GM23338 (cell line): ENCODE measurements at regions not wholly inside any gene's neighbourhood (a gene's known extent, or its start where the extent isn't known, plus 50 kb on each side); places are given as distances from the start of the nearest gene placed in this dataset.
"Not testable (repeated sequence)": the region's sequence is repeated elsewhere in the genome, so short reads cannot be mapped to it uniquely, and the experiment has no call there.

Source experiments
- ATAC-seq: fragments of 200-7000 bp; cut with Tn5 transposase; 3 replicates; pipeline ENCODE4 v1.9.1; 2020
- DNase-seq: peaks from one replicate; pipeline ENCODE4 v3.0.0-alpha.2; 2015; ENCODE audit warnings: low spot score
- H2AFZ ChIP-seq: fragments of 200-600 bp; sonication (generic); 2 replicates; pipeline ENCODE4 v1.8.0; 2016; ENCODE audit warnings: antibody characterized with exemption, mild to moderate bottlenecking, moderate library complexity
- H3F3A ChIP-seq: fragments of 200-600 bp; sonication (generic); replicated peaks from 2 replicates; pipeline ENCODE4 v1.8.0; 2017; ENCODE audit warnings: antibody characterized with exemption, mixed run types, low read depth
- H3K27ac ChIP-seq: fragments of 200-600 bp; sonication (generic); 2 replicates; pipeline ENCODE4 v1.6.1; 2016; ENCODE audit warnings: low read depth
- H3K27me3 ChIP-seq: fragments of 200-600 bp; sonication (generic); 2 replicates; pipeline ENCODE4 v1.8.0; 2016; ENCODE audit warnings: mild to moderate bottlenecking, mixed run types, moderate library complexity; ENCODE audit not compliant: insufficient read depth
- H3K36me3 ChIP-seq: fragments of 200-600 bp; sonication (generic); 2 replicates; pipeline ENCODE4 v1.8.0; 2016; ENCODE audit warnings: mild to moderate bottlenecking; ENCODE audit not compliant: insufficient read depth
- H3K4me1 ChIP-seq: fragments of 200-600 bp; sonication (generic); 2 replicates; pipeline ENCODE4 v1.8.0; 2016; ENCODE audit warnings: mild to moderate bottlenecking, moderate library complexity; ENCODE audit not compliant: insufficient read depth
- H3K4me2 ChIP-seq: fragments of 200-600 bp; sonication (generic); 2 replicates; pipeline ENCODE4 v1.7.1; 2017; ENCODE audit warnings: mixed run types
- H3K4me3 ChIP-seq: fragments of 200-600 bp; sonication (generic); 2 replicates; pipeline ENCODE4 v1.6.1; 2016; ENCODE audit warnings: mixed run types
- H3K79me2 ChIP-seq: fragments of 200-600 bp; sonication (generic); replicated peaks from 2 replicates; pipeline ENCODE4 v1.8.0; 2017; ENCODE audit warnings: mild to moderate bottlenecking; ENCODE audit not compliant: insufficient read depth
- H3K9me2 ChIP-seq: fragments of 200-600 bp; sonication (generic); 2 replicates; pipeline ENCODE4 v1.8.0; 2017; ENCODE audit not compliant: insufficient read depth
- H4K20me1 ChIP-seq: fragments of 200-600 bp; sonication (generic); replicated peaks from 2 replicates; pipeline ENCODE4 v1.8.0; 2017; ENCODE audit warnings: mild to moderate bottlenecking; ENCODE audit not compliant: insufficient read depth
- H3K27ac Mint-ChIP-seq: 2 replicates; pipeline ENCODE4 v1.8.0; 2020; ENCODE audit warnings: inconsistent platforms, mild to moderate bottlenecking, moderate library complexity, mixed read lengths
- H3K27me3 Mint-ChIP-seq: 3 replicates; pipeline ENCODE4 v1.8.0; 2022; ENCODE audit warnings: low read depth, mild to moderate bottlenecking, moderate library complexity, mixed read lengths, inconsistent platforms; ENCODE audit not compliant: insufficient read depth, poor library complexity
- H3K36me3 Mint-ChIP-seq: 3 replicates; pipeline ENCODE4 v1.8.0; 2021; ENCODE audit warnings: low read depth, mild to moderate bottlenecking, inconsistent platforms, moderate library complexity, mixed read lengths
- H3K4me1 Mint-ChIP-seq: 3 replicates; pipeline ENCODE4 v1.8.0; 2020; ENCODE audit warnings: mild to moderate bottlenecking, inconsistent platforms, mixed read lengths
- H3K4me3 Mint-ChIP-seq: 3 replicates; pipeline ENCODE4 v1.8.0; 2021; ENCODE audit warnings: moderate library complexity, mild to moderate bottlenecking, inconsistent platforms, mixed read lengths
- H3K9me3 Mint-ChIP-seq: 3 replicates; pipeline ENCODE4 v1.8.0; 2020; ENCODE audit warnings: moderate library complexity, mild to moderate bottlenecking, inconsistent platforms, mixed read lengths
- CREB1 ChIP-seq: fragments of 250-450 bp; sonication (Bioruptor Pico); IDR thresholded peaks from 2 replicates; pipeline ENCODE4 v1.5.0; 2020; ENCODE audit warnings: low read depth, mild to moderate bottlenecking, moderate library complexity
- EZH2 ChIP-seq: fragments of 200-600 bp; sonication (generic); IDR thresholded peaks from one replicate; pipeline ENCODE4 v1.8.0; 2017; ENCODE audit warnings: antibody characterized with exemption, mild to moderate bottlenecking, low read depth; ENCODE audit not compliant: unreplicated experiment
- NANOG ChIP-seq: IDR thresholded peaks from 2 replicates; pipeline ENCODE4 v1.6.1; 2016; ENCODE audit warnings: antibody characterized with exemption, borderline replicate concordance
- POLR2AphosphoS5 ChIP-seq: IDR thresholded peaks from 2 replicates; pipeline ENCODE4 v1.6.1; 2016; ENCODE audit warnings: antibody characterized with exemption, low read depth
- STAT1 ChIP-seq: IDR thresholded peaks from one replicate; pipeline ENCODE4 v1.6.1; 2016; ENCODE audit warnings: antibody characterized with exemption; ENCODE audit not compliant: unreplicated experiment
- ZNF114 ChIP-seq: fragments of 250-450 bp; sonication (Bioruptor Pico); IDR thresholded peaks from 2 replicates; pipeline ENCODE4 v1.5.0; 2020; ENCODE audit warnings: mild to moderate bottlenecking, moderate library complexity
- TF ChIP-seq, protein P1 (sequence below): fragments of 250-450 bp; sonication (Bioruptor Pico); IDR thresholded peaks from 2 replicates; pipeline ENCODE4 v1.5.0; 2020; ENCODE audit warnings: mild to moderate bottlenecking, moderate library complexity
- TF ChIP-seq, protein P2 (sequence below): IDR thresholded peaks from 2 replicates; pipeline ENCODE4 v1.6.1; 2016; ENCODE audit warnings: antibody characterized with exemption
- TF ChIP-seq, protein P3 (sequence below), 2 experiments: fragments of 200-600 bp in 1 of 2; sonication (generic) in 1 of 2; conservative IDR thresholded peaks; 2 replicates each; pipeline versions ENCODE4 v1.5.1 to v1.6.1; 2016 to 2017; ENCODE audit warnings: antibody characterized with exemption in 2 of 2, low read depth in 2 of 2, mild to moderate bottlenecking in 2 of 2, moderate library complexity in 1 of 2

DNA sequence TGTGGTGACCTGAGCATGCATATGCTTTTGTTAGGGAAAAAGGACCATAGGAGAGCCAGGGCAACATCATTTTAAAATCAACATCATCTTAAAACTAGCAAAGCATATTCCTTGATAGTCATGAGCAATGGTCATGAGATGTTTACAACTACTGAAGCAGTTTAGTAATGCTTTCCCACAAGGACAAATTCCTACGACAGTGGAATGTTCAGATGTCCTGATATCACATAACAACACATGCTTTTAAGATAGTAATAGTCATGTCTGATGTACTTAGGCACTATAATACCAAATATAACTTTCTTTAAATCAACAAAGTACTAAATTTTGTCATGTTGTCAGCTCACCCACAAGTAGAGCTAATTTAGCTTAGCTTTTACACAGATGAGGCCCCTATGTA lies 370.3 kb downstream of the HTR1B start (continued):
- TF ChIP-seq, protein P1, sequence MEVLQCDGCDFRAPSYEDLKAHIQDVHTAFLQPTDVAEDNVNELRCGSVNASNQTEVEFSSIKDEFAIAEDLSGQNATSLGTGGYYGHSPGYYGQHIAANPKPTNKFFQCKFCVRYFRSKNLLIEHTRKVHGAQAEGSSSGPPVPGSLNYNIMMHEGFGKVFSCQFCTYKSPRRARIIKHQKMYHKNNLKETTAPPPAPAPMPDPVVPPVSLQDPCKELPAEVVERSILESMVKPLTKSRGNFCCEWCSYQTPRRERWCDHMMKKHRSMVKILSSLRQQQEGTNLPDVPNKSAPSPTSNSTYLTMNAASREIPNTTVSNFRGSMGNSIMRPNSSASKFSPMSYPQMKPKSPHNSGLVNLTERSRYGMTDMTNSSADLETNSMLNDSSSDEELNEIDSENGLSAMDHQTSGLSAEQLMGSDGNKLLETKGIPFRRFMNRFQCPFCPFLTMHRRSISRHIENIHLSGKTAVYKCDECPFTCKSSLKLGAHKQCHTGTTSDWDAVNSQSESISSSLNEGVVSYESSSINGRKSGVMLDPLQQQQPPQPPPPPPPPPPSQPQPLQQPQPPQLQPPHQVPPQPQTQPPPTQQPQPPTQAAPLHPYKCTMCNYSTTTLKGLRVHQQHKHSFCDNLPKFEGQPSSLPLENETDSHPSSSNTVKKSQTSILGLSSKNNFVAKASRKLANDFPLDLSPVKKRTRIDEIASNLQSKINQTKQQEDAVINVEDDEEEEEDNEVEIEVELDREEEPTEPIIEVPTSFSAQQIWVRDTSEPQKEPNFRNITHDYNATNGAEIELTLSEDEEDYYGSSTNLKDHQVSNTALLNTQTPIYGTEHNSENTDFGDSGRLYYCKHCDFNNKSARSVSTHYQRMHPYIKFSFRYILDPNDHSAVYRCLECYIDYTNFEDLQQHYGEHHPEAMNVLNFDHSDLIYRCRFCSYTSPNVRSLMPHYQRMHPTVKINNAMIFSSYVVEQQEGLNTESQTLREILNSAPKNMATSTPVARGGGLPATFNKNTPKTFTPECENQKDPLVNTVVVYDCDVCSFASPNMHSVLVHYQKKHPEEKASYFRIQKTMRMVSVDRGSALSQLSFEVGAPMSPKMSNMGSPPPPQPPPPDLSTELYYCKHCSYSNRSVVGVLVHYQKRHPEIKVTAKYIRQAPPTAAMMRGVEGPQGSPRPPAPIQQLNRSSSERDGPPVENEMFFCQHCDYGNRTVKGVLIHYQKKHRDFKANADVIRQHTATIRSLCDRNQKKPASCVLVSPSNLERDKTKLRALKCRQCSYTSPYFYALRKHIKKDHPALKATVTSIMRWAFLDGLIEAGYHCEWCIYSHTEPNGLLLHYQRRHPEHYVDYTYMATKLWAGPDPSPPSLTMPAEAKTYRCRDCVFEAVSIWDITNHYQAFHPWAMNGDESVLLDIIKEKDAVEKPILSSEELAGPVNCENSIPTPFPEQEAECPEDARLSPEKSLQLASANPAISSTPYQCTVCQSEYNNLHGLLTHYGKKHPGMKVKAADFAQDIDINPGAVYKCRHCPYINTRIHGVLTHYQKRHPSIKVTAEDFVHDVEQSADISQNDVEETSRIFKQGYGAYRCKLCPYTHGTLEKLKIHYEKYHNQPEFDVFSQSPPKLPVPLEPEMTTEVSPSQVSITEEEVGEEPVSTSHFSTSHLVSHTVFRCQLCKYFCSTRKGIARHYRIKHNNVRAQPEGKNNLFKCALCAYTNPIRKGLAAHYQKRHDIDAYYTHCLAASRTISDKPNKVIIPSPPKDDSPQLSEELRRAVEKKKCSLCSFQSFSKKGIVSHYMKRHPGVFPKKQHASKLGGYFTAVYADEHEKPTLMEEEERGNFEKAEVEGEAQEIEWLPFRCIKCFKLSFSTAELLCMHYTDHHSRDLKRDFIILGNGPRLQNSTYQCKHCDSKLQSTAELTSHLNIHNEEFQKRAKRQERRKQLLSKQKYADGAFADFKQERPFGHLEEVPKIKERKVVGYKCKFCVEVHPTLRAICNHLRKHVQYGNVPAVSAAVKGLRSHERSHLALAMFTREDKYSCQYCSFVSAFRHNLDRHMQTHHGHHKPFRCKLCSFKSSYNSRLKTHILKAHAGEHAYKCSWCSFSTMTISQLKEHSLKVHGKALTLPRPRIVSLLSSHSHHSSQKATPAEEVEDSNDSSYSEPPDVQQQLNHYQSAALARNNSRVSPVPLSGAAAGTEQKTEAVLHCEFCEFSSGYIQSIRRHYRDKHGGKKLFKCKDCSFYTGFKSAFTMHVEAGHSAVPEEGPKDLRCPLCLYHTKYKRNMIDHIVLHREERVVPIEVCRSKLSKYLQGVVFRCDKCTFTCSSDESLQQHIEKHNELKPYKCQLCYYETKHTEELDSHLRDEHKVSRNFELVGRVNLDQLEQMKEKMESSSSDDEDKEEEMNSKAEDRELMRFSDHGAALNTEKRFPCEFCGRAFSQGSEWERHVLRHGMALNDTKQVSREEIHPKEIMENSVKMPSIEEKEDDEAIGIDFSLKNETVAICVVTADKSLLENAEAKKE (CRISPR knock-in tag): no peak
- TF ChIP-seq, protein P2, sequence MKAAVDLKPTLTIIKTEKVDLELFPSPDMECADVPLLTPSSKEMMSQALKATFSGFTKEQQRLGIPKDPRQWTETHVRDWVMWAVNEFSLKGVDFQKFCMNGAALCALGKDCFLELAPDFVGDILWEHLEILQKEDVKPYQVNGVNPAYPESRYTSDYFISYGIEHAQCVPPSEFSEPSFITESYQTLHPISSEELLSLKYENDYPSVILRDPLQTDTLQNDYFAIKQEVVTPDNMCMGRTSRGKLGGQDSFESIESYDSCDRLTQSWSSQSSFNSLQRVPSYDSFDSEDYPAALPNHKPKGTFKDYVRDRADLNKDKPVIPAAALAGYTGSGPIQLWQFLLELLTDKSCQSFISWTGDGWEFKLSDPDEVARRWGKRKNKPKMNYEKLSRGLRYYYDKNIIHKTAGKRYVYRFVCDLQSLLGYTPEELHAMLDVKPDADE: no peak
- TF ChIP-seq CREB1 (CRISPR knock-in tag) (no peak), STAT1 (no peak)

DNA sequence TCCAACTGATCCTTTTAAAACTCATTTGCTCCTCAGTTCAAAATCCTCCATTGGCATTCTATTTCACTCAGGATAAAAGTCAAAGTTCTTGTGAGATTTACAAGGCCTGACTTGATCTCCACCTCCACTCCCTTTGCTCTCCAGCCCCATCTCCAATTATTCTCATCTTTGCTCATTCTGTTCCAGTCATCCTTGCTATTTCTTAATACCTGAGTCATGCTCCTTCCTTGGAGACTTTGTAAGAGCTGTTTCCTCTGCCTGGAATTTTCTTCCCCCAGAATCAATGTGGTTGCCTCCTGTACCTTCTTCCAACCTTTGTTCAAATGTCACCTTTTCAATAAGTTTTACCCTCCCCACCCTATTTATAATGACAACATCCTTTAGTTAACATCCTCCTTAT lies 373.5 kb downstream of the HTR1B start:
- H3K79me2 ChIP-seq: no peaks in the 10 kb centered on the region
- peaks cover 3% of the 10 kb centered on the region; the same call in 1 of the 2 replicates for H3K9me2 ChIP-seq
- Mint-ChIP-seq H3K27me3 (no peaks in the 10 kb centered on the region), H3K4me1 (peaks cover 4% of the 10 kb centered on the region), H3K27ac (no peak overlapping the region), H3K9me3 (no peaks in the 10 kb centered on the region), H3K4me3 (no peak overlapping the region), H3K36me3 (peaks cover 4% of the 10 kb centered on the region; the same call in 2 of the 3 replicates)
- no peaks in the 10 kb centered on the region for H3K36me3 ChIP-seq
- no peak for ATAC-seq
- H3K4me2 ChIP-seq: no peak overlapping the region
- H3K4me3 ChIP-seq: no peak overlapping the region
- no peak for DNase-seq
- no peaks in the 10 kb centered on the region for H3F3A ChIP-seq
- no peak overlapping the region for H3K27ac ChIP-seq
- H4K20me1 ChIP-seq: no peaks in the 10 kb centered on the region
- H3K4me1 ChIP-seq: no peaks in the 10 kb centered on the region
- TF ChIP-seq POLR2AphosphoS5 (no peak), EZH2 (no peak), ZNF114 (CRISPR knock-in tag) (no peak), NANOG (no peak)
- TF ChIP-seq, protein P2: no peak
- TF ChIP-seq, protein P3, sequence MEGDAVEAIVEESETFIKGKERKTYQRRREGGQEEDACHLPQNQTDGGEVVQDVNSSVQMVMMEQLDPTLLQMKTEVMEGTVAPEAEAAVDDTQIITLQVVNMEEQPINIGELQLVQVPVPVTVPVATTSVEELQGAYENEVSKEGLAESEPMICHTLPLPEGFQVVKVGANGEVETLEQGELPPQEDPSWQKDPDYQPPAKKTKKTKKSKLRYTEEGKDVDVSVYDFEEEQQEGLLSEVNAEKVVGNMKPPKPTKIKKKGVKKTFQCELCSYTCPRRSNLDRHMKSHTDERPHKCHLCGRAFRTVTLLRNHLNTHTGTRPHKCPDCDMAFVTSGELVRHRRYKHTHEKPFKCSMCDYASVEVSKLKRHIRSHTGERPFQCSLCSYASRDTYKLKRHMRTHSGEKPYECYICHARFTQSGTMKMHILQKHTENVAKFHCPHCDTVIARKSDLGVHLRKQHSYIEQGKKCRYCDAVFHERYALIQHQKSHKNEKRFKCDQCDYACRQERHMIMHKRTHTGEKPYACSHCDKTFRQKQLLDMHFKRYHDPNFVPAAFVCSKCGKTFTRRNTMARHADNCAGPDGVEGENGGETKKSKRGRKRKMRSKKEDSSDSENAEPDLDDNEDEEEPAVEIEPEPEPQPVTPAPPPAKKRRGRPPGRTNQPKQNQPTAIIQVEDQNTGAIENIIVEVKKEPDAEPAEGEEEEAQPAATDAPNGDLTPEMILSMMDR (conservative IDR thresholded peaks at IDR 0.05; ENCODE audit: low read depth in 2 of 2): no peak
- H3K27me3 ChIP-seq: no peaks in the 10 kb centered on the region
- no peak overlapping the region for H2AFZ ChIP-seq

DNA sequence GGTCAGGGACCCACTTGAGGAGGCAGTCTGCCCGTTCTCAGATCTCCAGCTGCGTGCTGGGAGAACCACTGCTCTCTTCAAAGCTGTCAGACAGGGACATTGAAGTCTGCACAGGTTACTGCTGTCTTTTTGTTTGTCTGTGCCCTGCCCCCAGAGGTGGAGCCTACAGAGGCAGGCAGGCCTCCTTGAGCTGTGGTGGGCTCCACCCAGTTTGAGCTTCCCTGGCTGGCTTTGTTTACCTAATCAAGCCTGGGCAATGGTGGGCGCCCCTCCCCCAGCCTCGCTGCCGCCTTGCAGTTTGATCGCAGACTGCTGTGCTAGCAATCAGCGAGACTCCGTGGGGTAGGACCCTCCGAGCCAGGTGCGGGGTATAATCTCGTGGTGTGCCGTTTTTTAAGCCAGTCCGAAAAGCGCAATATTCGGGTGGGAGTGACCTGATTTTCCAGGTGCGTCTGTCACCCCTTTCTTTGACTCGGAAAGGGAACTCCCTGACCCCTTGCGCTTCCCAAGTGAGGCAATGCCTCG lies 375.4 kb downstream of the HTR1B start:
- H3K36me3 Mint-ChIP-seq, H3K4me3 ChIP-seq, H3K4me1 Mint-ChIP-seq, H3K9me2 ChIP-seq, H3K27ac ChIP-seq, H3K4me3 Mint-ChIP-seq, H3K27ac Mint-ChIP-seq, H3K27me3 ChIP-seq, H3K36me3 ChIP-seq, H4K20me1 ChIP-seq, H3F3A ChIP-seq, H2AFZ ChIP-seq, H3K4me1 ChIP-seq, H3K4me2 ChIP-seq, ATAC-seq, H3K9me3 Mint-ChIP-seq, H3K79me2 ChIP-seq, H3K27me3 Mint-ChIP-seq: not testable (repeated sequence)
- peak; percentile 28 for DNase-seq
